C4-2B (cell line): ENCODE measurements at regions not wholly inside any gene's neighbourhood (a gene's known extent, or its start where the extent isn't known, plus 50 kb on each side); places are given as distances from the start of the nearest gene placed in this dataset.

Experiments
- H3K27ac ChIP-seq: fragments of 450-650 bp; 2 replicates; pipeline ENCODE4 v1.5.1; 2017
- ZFX ChIP-seq: fragments of 450-650 bp; IDR thresholded peaks from 2 replicates; pipeline ENCODE4 v1.6.1; 2017
- TF ChIP-seq, protein P1 (sequence below): fragments of 450-650 bp; conservative IDR thresholded peaks from 2 replicates; pipeline ENCODE4 v1.5.1; 2017; ENCODE audit warnings: mild to moderate bottlenecking

DNA sequence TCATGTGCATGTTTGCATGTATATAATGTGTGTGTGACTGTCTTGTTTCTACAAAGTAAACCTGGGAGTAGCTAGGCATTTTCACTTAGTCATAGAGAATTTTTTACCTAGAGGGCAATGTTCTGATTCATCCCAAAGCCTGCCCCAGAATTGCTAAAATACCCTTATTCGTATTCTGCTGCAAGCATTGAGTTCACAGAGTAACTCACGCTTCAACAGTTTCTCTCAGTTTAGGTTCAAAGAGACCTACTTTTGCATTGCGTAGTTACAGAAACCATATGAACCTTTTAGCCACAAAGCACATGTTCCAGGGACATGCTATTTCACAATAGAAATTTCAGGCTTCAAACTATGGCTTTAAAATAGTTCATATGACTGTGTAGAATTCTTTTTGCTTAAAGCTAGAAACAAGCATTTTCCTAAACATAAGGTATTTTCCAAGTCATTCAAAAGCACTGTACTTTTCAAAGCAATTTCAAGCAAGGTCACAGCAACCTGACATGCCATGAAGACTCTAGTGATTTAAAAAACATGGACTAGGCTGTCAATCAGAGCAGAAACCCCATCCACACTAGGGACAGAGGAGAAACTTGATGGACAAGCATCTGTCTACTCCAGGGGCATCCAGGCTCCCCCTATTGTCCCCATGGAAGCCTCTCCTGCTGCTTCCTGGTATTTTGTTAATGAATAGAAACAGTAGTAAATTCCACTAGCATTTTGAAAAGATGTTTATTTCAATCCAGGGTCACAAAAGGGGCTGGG, 81.5 kb upstream of the MAPK10 start:
- no peak overlapping the region for H3K27ac ChIP-seq
- no peak for TF ChIP-seq ZFX
- TF ChIP-seq, protein P1, sequence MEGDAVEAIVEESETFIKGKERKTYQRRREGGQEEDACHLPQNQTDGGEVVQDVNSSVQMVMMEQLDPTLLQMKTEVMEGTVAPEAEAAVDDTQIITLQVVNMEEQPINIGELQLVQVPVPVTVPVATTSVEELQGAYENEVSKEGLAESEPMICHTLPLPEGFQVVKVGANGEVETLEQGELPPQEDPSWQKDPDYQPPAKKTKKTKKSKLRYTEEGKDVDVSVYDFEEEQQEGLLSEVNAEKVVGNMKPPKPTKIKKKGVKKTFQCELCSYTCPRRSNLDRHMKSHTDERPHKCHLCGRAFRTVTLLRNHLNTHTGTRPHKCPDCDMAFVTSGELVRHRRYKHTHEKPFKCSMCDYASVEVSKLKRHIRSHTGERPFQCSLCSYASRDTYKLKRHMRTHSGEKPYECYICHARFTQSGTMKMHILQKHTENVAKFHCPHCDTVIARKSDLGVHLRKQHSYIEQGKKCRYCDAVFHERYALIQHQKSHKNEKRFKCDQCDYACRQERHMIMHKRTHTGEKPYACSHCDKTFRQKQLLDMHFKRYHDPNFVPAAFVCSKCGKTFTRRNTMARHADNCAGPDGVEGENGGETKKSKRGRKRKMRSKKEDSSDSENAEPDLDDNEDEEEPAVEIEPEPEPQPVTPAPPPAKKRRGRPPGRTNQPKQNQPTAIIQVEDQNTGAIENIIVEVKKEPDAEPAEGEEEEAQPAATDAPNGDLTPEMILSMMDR: no peak

GRCh38 chr4:86442881-86443280, 83.0 kb upstream of the MAPK10 start:
- no peak overlapping the region for H3K27ac ChIP-seq
- TF ChIP-seq ZFX: no peak
- TF ChIP-seq, protein P1: no peak

GRCh38 chr4:86443495-86443894, 83.6 kb upstream of the MAPK10 start:
- TF ChIP-seq, protein P1: no peak
- TF ChIP-seq ZFX: no peak

DNA sequence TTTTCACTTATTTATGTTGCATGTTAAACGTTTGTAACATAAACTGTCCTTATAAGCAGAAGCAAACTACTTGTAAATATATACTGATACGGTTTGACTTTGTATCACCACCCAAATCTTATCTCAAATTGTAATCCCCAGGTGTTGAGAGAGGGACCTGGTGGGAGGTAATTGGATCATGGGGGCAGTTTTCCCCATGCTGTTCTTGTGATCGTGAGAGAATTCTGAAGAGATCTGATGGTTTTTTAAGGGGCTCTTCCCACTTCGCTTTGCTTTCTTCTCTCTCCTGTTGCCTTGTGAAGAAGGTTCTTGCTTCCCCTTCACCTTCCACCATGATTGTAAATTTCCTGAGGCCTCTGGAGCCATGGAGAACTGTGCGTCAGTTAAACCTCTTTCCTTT, 87.1 kb upstream of the MAPK10 start:
- TF ChIP-seq, protein P1: no peak
- no peak for TF ChIP-seq ZFX
- H3K27ac ChIP-seq: no peak overlapping the region

More at GRCh38 chr4:86443495-86443894, 83.6 kb upstream of the MAPK10 start:
- no peak overlapping the region for H3K27ac ChIP-seq

GRCh38 chr4:86448871-86449270, 89.0 kb upstream of the MAPK10 start:
- H3K27ac ChIP-seq: no peak overlapping the region
- no peak for TF ChIP-seq ZFX

- H3K27ac ChIP-seq: no peak overlapping the region
- no peak for TF ChIP-seq ZFX
- TF ChIP-seq, protein P1: no peak
Measured at GRCh38 chr4:86449746-86450588, 90.1 kb upstream of the MAPK10 start.

DNA sequence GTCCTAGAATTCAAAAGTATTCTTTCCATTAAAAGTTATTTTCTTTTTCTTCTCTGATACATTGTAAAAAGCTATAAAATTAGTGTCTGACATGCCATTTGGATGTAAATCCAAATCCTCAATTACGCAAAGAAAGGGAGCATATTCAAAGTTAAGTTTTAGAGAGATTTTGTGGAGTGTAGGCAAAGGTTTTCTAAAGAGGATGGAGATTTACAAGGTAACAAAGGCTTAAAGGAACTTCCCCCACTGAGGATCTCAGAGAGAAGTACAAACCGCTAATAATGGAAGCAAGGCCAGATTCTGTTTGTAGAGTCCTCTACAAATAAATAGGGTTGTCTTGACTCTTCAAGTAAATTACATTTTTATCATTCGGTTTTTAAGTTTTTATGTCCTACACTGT, 91.0 kb upstream of the MAPK10 start:
- H3K27ac ChIP-seq: no peak overlapping the region
- TF ChIP-seq ZFX: no peak
- TF ChIP-seq, protein P1: no peak
